ENCODE measurements at regions not wholly inside any gene's neighbourhood (a gene's known extent, or its start where the extent isn't known, plus 50 kb on each side); places are given as distances from the start of the nearest gene placed in this dataset.

DNA sequence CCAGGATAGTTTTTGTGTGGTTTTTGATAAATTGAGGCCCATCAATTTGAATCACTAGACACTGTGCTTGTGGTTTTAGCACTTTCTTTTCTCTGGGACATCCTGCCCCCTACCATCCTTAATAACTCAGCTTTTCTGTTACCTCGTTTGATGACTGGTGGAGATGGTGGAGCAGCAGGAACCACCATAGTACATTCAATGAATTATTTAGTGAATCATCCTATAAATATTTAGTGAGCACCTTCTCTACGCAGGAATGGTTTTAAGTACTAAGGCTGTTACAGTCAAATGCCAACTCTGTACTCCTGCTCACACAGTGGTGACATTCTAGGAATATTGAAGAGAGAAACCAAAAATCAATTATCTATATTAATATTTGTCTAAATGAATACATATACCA lies 585.2 kb downstream of the HAO1 start:
- DNase-seq, result no peak

GRCh38 chr20:7358670-7359069 lies 581.6 kb downstream of the HAO1 start:
- no peak for DNase-seq

DNA sequence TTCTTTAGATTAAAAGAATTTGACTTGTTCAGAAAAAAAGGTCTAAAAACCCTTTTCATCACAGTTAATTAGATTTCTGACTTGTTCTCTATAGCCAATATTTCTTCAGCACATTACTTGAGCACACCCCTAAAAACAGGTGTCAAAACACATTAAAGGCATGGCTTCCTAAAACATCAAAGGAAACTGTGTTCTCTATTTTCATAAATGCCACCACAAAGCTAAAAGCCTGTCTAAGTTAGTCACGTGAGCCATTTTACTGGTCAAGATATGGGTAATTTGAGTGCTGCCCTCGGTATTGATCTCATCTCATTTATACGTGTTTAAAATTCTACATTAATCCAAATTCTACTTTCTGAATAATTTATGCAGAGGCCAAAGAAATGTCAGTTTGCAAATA lies 580.5 kb downstream of the HAO1 start:
- no peak for DNase-seq

DNA sequence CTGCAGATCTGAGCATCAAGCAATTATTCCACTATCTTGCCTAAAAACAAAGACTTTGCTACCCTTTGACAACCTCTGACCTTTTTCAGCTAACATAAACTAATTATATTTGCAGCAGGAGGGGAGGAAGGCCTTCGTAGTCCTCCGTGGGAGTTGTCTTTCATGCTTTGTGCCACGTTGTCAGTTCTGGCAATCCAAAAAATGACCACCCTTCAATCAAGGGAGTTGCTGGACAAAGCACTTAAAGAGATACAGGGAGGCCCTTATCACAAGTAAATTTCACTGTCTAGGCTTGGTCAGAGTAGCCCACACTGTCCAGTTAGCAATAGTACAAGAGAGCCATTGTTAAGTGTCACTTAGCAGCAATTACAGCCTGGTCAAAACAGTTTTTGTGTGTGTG lies 578.9 kb downstream of the HAO1 start:
- no peak for DNase-seq

DNA sequence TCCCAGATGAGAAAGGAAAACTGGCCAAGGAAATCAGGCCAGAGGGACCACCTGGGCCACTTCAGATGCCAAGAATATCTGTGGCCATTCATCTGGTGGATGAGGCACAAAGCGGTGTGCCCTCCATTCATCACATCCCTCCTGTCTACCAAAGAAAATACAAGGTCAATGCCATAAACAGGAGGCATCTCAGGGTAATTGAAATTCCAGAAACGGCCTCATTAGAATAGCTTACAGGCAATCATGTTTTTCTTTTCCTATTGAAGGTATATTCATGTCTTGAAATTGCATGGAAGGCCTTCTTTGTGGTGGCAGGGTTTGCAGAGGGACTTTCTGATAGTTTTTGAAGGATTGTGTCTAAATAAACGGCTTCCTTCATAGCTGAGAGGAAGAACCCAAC lies 578.3 kb downstream of the HAO1 start:
- no peak for DNase-seq

DNA sequence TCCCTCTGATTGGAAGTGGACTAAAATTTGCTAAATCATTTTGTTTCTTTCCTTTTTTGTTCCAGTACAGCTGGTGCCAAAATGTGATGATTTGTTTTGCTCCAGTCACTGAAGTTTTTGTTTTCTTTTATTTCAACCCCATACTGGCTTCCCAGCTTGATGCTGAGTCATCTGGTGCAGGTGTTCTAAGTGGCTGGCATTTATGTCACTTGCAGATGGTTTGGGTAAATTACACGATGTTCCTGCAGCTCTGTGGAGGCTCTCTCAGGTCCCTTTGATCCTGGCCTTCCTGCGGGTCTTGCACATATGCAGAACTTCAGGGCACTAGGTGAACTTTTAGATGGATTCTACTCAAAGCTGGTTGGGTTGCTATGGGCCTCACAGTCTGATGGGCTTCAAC lies 577.7 kb downstream of the HAO1 start:
- no peak for DNase-seq

- DNase-seq, result no peak
Measured at GRCh38 chr20:7366189-7366588, 574.1 kb downstream of the HAO1 start.

- no peak for DNase-seq
Measured at GRCh38 chr20:7371518-7372163, 568.6 kb downstream of the HAO1 start.

- peak; percentile 23 for DNase-seq
Measured at GRCh38 chr20:7375905-7376304, 564.4 kb downstream of the HAO1 start.

DNA sequence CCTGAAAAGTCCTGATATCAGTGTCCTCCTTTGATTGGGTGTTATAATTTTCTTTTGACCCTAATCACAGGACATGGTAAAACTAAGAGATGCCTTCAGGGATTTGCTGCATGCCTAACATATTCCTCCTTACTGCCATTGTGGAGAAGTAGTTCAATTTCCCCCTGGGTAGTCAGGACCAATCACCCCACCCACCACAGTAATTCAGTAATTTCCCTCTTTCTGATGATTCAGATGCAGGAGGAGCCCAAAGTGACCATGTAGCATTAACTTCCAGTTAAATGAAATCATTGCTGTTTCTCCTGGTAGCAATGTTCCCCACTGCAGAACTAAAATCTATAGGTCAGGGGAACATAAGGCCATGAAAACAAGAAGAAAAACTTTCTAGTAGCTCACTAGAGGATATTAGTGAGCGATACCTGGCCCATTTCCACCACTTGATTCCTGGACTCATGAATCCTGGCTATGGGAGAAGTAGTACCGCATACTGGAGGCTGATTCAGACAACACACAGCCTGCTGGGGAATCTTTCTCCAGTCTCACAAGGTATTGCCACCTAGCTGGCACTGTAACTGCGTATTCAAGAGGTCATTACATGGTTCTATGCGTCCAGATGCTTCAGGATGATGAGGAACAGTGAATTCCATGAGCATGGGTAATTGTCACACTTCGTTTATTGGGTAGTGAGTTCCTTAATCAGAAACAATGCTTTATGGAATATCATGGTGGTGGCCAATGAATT lies 561.2 kb downstream of the HAO1 start:
- DNase-seq, result peak; percentile 14

DNA sequence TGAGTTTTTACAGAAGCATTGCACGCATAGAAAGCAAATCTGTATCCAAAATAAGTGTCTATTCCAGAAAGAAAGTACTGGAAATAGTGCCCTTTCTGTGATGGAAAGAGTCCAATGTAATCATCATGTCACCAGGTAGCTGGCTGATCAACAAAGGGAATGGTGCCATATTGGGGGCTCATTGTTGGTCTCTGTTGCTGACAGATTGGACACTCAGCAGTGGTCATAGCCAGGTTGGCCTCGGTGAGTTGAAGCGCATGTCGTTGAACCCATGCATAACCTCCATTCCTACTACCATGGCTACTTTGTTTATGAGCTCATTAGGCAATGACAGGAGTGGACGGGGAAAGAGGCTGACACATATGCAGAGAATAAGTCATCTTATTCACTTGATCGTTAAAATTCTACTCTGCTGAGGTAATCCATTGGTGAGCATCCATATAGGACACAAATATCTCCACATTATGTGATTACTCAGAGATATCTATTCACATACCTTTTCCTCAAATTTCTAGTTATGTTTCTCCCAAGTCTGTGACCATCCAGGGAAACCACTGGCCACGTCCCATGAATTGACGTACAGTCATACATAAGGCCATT lies 560.5 kb downstream of the HAO1 start:
- peak; percentile 65 for DNase-seq

GRCh38 chr20:7383216-7383615 lies 557.0 kb downstream of the HAO1 start:
- DNase-seq, result no peak

GRCh38 chr20:7387638-7388193 lies 552.5 kb downstream of the HAO1 start:
- DNase-seq, result no peak

- DNase-seq, result peak; percentile 75
Measured at GRCh38 chr20:7389216-7389615, 551.0 kb downstream of the HAO1 start.

- DNase-seq, result peak; percentile 68
Measured at GRCh38 chr20:7392542-7393206, 547.6 kb downstream of the HAO1 start.

GRCh38 chr20:7399114-7399513 lies 541.1 kb downstream of the HAO1 start:
- DNase-seq, result no peak

DNA sequence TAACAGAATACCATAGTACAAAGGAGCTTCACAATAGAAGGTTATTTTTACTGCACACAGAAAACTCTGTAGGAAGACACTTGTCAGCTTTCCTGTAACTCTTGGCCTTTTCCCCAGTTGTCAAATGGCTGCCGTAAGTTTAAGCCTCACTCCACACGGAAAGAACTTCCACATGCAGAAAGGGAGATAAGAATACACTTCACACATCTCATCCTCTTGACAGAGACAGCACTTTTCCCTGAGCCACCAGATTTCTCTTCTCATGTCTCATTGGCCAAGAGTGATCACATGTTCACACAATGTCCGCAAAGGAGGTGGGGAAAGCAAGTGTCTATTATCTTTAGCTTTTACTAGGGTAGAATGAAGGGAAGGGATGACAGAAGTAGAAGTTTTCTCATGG lies 540.7 kb downstream of the HAO1 start:
- no peak for DNase-seq

GRCh38 chr20:7406671-7407070 lies 533.6 kb downstream of the HAO1 start:
- no peak for DNase-seq

DNA sequence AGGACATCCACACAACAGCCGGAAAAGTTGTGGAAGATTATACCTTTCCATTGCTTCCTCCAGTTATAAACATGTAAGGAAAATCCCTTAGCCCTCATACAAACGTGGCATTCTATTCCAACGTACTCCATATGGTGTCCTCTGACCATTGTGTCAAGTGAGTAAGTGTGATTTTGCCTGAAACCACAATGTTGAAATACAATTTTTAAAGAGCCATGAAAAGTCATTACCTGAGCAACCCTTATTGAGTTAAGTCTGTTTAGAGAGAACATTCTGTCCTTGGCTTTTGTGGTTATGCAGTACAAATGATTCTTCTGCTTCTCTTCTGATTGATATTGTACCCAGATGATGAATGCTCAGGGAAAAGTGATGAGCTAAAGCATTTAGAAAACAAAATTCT lies 530.1 kb downstream of the HAO1 start:
- no peak for DNase-seq

GRCh38 chr20:7411075-7411474 lies 529.2 kb downstream of the HAO1 start:
- no peak for DNase-seq

GRCh38 chr20:7415427-7415826 lies 524.8 kb downstream of the HAO1 start:
- DNase-seq, result no peak

- DNase-seq, result no peak
Measured at GRCh38 chr20:7416382-7416781, 523.9 kb downstream of the HAO1 start.

DNA sequence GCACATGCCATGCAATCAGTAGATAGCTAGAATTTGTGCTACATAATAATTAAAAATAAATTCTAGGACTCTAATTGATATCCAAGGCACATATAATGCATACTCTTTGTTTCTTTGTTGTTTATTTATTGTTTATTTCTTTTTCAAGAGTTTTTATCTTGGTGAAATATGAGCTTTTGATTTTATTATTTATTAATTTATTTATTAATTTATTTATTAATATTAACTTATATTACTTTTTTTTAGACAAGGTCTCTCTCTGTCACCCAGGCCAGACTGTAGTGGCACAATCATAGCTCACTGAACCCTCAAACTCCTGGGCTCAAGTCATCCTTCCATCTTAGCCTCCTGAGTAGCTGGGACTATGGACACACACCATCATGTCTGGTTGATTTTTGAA lies 519.9 kb downstream of the HAO1 start:
- DNase-seq, result no peak

Measured in fibroblast of upper back skin (primary cell).